Esophagus muscularis mucosa (tissue), 4 donors: ENCODE measurements at regions not wholly inside any gene's neighbourhood (a gene's known extent, or its start where the extent isn't known, plus 50 kb on each side); places are given as distances from the start of the nearest gene placed in this dataset.

Experiments
- DNase-seq: peaks from one replicate; pipeline ENCODE4 v3.0.0-alpha.2; 2017; ENCODE audit errors: extremely low spot score
- H3K27ac ChIP-seq, 4 donors: fragments of 200-600 bp; sonication (generic); replicated peaks in 1 of 4; 1 replicate in 3 of 4; 2 replicates in 1 of 4; pipeline ENCODE4 v1.5.1; 2016 to 2019; ENCODE audit warnings: mild to moderate bottlenecking in 1 of 4
- H3K27me3 ChIP-seq, 4 donors: fragments of 200-600 bp; sonication (generic); one replicate each; pipeline versions ENCODE4 v1.5.1 to v1.6.0; 2016 to 2019
- H3K36me3 ChIP-seq, 4 donors: fragments of 200-600 bp; sonication (generic); one replicate each; pipeline ENCODE4 v1.5.1; 2016 to 2019
- H3K4me1 ChIP-seq, 4 donors: fragments of 200-600 bp; sonication (generic); one replicate each; pipeline ENCODE4 v1.5.1; 2016 to 2019
- H3K4me3 ChIP-seq, 4 donors: fragments of 200-600 bp; sonication (generic); 1 replicate in 2 of 4; 2 replicates in 2 of 4; pipeline ENCODE4 v1.5.1; 2016 to 2019; ENCODE audit warnings: mild to moderate bottlenecking in 4 of 4, moderate library complexity in 1 of 4
- H3K9me3 ChIP-seq, 4 donors: fragments of 200-600 bp; sonication (generic); 1 replicate in 3 of 4; 2 replicates in 1 of 4; pipeline ENCODE4 v1.5.1; 2016 to 2019
- EP300 ChIP-seq: sonication (generic); formaldehyde crosslinking; IDR thresholded peaks from one replicate; pipeline ENCODE4 v1.6.1; 2017; ENCODE audit warnings: antibody characterized with exemption
- POLR2A ChIP-seq: fragments of 450-650 bp; IDR thresholded peaks from one replicate; pipeline ENCODE4 v1.6.1; 2017; ENCODE audit warnings: antibody characterized with exemption, moderate library complexity, mild to moderate bottlenecking, low read depth
- POLR2AphosphoS5 ChIP-seq, 2 donors: sonication (generic); formaldehyde crosslinking; IDR thresholded peaks; one replicate each; pipeline ENCODE4 v1.6.1; 2017; ENCODE audit warnings: antibody characterized with exemption in 2 of 2
- WGBS: methylation state at CpG from one replicate; pipeline ENCODE4 v1.1.5; 2018; 5-methylcytosine and 5-hydroxymethylcytosine counted together
- intact Hi-C: fragments of 100-400 bp; cut with DNase I; formaldehyde crosslinking; loops from one replicate; pipeline ENCODE4 v1.15.1; 2023
- TF ChIP-seq, protein P1 (sequence below), 3 experiments: fragments of 200-600 bp in 2 of 3; fragments of 450-650 bp in 1 of 3; sonication (generic) in 2 of 3; IDR thresholded peaks; one replicate each; pipeline ENCODE4 v1.5.1; 2017 to 2019; ENCODE audit warnings: antibody characterized with exemption in 3 of 3, mild to moderate bottlenecking in 2 of 3, moderate library complexity in 1 of 3

DNA sequence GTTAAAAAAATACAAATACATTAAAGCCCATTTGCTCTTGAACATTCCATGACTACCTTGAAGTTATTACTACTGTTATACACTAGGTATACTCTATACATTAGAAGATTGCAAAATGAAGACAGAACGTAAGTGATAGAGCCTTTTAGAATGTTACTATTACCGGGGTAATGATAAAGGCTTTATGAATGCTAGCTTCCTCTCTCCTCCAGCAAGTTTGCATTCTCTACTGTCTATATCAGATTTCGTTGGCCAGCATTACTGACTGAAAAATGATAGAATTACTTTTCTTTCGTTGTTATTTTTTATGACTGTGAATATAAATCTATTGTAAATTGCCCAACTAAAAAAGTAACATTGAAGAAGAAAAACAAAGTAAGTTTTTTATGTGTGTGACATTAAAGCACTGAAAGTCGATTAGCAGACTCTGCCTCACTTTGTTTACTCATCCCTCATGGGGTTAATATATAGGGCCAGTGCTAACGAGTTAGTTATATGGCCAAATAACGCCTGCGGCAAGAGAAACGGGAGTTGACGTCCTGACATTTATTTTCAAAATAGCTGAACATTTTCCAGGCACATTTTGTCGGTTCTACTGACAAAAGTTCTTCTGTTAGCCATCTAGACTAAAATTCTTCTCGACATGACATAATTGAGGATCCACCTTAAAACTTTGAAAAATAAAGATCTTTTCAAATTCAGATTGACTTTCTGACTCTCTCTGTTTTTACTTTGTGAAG lies 163.8 kb upstream of the KITLG start:
- Histone ChIP-seq H3K27ac (peak overlapping the region in 1 of 4 donors; percentile 15), H3K4me1 (peaks cover 0 to 27% (median 19%) of the 10 kb centered on the region in 4 donors), H3K27me3 (no peaks in the 10 kb centered on the region), H3K4me3 (peak overlapping the region in 1 of 4 donors; percentile 14), H3K36me3 (no peaks in the 10 kb centered on the region), H3K9me3 (no peaks in the 10 kb centered on the region)
- no peak for DNase-seq
- WGBS = 54% methylated on average over 12 of the region's 12 CpGs
- intact Hi-C loops = no loop called here
- TF ChIP-seq, protein P1, sequence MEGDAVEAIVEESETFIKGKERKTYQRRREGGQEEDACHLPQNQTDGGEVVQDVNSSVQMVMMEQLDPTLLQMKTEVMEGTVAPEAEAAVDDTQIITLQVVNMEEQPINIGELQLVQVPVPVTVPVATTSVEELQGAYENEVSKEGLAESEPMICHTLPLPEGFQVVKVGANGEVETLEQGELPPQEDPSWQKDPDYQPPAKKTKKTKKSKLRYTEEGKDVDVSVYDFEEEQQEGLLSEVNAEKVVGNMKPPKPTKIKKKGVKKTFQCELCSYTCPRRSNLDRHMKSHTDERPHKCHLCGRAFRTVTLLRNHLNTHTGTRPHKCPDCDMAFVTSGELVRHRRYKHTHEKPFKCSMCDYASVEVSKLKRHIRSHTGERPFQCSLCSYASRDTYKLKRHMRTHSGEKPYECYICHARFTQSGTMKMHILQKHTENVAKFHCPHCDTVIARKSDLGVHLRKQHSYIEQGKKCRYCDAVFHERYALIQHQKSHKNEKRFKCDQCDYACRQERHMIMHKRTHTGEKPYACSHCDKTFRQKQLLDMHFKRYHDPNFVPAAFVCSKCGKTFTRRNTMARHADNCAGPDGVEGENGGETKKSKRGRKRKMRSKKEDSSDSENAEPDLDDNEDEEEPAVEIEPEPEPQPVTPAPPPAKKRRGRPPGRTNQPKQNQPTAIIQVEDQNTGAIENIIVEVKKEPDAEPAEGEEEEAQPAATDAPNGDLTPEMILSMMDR (IDR thresholded peaks at IDR 0.05) = no peak
- TF ChIP-seq EP300 (no peak), POLR2AphosphoS5 (IDR thresholded peaks at IDR 0.05) (no peak), POLR2A (no peak)

DNA sequence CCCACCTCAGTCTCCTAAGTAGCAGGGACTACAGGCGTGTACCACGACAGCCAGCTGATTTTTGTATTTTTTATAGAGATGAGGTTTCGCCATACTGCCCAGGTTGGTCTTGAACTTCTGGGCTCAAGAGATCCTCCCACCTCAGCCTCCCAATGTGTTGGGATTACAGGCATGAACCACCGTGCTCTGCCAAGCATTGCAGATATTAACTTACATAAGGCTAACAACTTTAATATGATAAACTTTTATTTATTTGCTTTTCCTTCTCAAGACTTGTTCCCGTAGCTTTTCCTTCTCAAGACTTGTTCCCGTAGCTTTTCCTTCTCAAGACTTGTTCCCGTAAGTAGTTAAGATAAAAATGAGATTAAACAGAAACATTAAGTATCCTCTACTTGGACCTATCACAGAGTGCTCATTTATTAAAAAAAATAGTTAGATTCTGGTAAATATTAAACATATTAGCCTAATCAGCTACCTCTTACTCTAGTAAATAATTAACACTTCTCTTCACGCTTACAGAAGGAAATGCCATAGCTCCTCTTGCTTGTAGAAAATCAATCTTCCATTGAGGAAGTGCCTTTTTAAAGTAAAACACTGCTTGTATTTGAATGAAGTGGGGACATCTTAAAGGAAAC lies 157.7 kb upstream of the KITLG start:
- H3K36me3 ChIP-seq = no peaks in the 10 kb centered on the region
- no peak for DNase-seq
- intact Hi-C loops = no loop called here
- 91% methylated on average over 8 of the region's 8 CpGs for WGBS
- H3K27me3 ChIP-seq = no peaks in the 10 kb centered on the region
- TF ChIP-seq, protein P1 (IDR thresholded peaks at IDR 0.05) = no peak
- TF ChIP-seq POLR2AphosphoS5 (IDR thresholded peaks at IDR 0.05) (no peak), EP300 (no peak), POLR2A (no peak)
- no peaks in the 10 kb centered on the region for H3K4me1 ChIP-seq
- H3K9me3 ChIP-seq = no peaks in the 10 kb centered on the region
- H3K27ac ChIP-seq = no peak overlapping the region
- no peak overlapping the region for H3K4me3 ChIP-seq

DNA sequence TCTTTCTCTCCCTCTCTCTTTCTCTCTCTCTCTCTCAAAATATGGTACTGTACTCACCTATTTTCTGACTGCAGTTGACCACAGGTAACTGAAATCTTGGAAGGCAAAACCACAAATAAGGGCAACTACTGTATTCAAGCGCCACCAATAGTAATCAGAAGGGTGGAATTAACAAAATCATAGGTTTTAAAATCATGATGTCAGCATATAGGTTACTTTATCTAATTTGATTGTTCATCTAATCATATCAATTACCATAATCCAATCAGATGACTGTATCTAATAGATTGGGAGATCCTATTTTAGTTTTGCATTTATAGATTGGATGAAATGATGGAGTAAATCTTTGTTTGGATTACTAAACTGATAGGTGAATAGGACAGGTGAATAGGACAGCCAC lies 155.8 kb upstream of the KITLG start:
- H3K4me3 ChIP-seq = no peak overlapping the region
- intact Hi-C loops = no loop called here
- TF ChIP-seq, protein P1 (IDR thresholded peaks at IDR 0.05) = no peak
- no peak for TF ChIP-seq POLR2A
- no peak for TF ChIP-seq EP300
- TF ChIP-seq POLR2AphosphoS5 (IDR thresholded peaks at IDR 0.05) = no peak
- H3K36me3 ChIP-seq = no peaks in the 10 kb centered on the region
- DNase-seq = no peak
- H3K4me1 ChIP-seq = no peaks in the 10 kb centered on the region
- no peaks in the 10 kb centered on the region for H3K27me3 ChIP-seq
- 45% methylated on average over 1 of the region's 1 CpG for WGBS
- no peak overlapping the region for H3K27ac ChIP-seq
- no peaks in the 10 kb centered on the region for H3K9me3 ChIP-seq

DNA sequence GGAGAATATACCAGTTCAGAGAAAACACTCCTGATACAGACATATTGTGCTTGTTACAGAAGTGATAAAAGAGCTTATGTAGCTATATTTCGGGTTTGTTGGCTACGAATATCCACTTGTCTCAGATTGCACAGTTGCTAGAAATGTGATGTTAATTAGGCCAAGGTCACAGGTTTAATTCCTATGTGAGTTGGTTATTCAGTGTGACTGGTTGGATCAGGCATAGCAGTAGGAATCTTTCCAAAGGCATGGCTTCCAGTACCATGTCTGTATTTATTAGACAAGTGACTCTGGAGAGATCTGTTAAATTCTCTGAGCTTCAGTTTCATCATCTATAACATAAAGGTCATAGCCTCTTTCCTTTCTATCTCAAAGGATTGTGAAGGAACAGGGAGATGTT lies 152.7 kb upstream of the KITLG start:
- Histone ChIP-seq H3K27me3 (no peaks in the 10 kb centered on the region), H3K4me3 (no peak overlapping the region), H3K36me3 (no peaks in the 10 kb centered on the region), H3K4me1 (no peaks in the 10 kb centered on the region), H3K27ac (no peak overlapping the region), H3K9me3 (no peaks in the 10 kb centered on the region)
- intact Hi-C loops = no loop called here
- TF ChIP-seq POLR2AphosphoS5 (IDR thresholded peaks at IDR 0.05) (no peak), EP300 (no peak), POLR2A (no peak)
- TF ChIP-seq, protein P1 (IDR thresholded peaks at IDR 0.05) = no peak
- no peak for DNase-seq
- WGBS = 69% methylated on average over 2 of the region's 2 CpGs
